CD4-positive, alpha-beta T cell treated with Interleukin-15 for 1 hour (primary cell): ENCODE measurements at regions not wholly inside any gene's neighbourhood (a gene's known extent, or its start where the extent isn't known, plus 50 kb on each side); places are given as distances from the start of the nearest gene placed in this dataset.
"Not testable (repeated sequence)": the region's sequence is repeated elsewhere in the genome, so short reads cannot be mapped to it uniquely, and the experiment has no call there.

ENCODE experiments used
- DNase-seq: peaks from one replicate; pipeline ENCODE4 v3.0.0-alpha.2; 2020

GRCh38 chr2:194591192-194591591 is 1065.8 kb upstream of the SLC39A10 start:
- no peak for DNase-seq

GRCh38 chr2:194587739-194588270 is 1069.2 kb upstream of the SLC39A10 start:
- DNase-seq: no peak

GRCh38 chr2:194567661-194568017 is 1089.4 kb upstream of the SLC39A10 start:
- no peak for DNase-seq

GRCh38 chr2:194566907-194567660 is 1089.9 kb upstream of the SLC39A10 start:
- no peak for DNase-seq

GRCh38 chr2:194564422-194564821 is 1092.6 kb upstream of the SLC39A10 start:
- DNase-seq: no peak

- DNase-seq: no peak
Measured at GRCh38 chr2:194562329-194562728, 1094.7 kb upstream of the SLC39A10 start.

- DNase-seq: no peak
Measured at GRCh38 chr2:194559964-194560363, 1097.1 kb upstream of the SLC39A10 start.

GRCh38 chr2:194559523-194559922 is 1097.5 kb upstream of the SLC39A10 start:
- no peak for DNase-seq

- no peak for DNase-seq
Measured at GRCh38 chr2:194557993-194558392, 1099.0 kb upstream of the SLC39A10 start.

GRCh38 chr2:194556629-194557028 is 1100.4 kb upstream of the SLC39A10 start:
- DNase-seq: no peak

- DNase-seq: no peak
Measured at GRCh38 chr2:194553980-194554379, 1103.0 kb upstream of the SLC39A10 start.

GRCh38 chr2:194550702-194551101 is 1106.3 kb upstream of the SLC39A10 start:
- DNase-seq: no peak

- no peak for DNase-seq
Measured at GRCh38 chr2:194549387-194549786, 1107.6 kb upstream of the SLC39A10 start.

- no peak for DNase-seq
Measured at GRCh38 chr2:194545978-194546377, 1111.0 kb upstream of the SLC39A10 start.

- no peak for DNase-seq
Measured at GRCh38 chr2:194539425-194539824, 1117.6 kb upstream of the SLC39A10 start.

- DNase-seq: no peak
Measured at GRCh38 chr2:194526121-194526520, 1130.9 kb upstream of the SLC39A10 start.

GRCh38 chr2:194514281-194514680 is 1142.7 kb upstream of the SLC39A10 start:
- no peak for DNase-seq

- DNase-seq: not testable (repeated sequence)
Measured at GRCh38 chr2:194511070-194511469, 1146.0 kb upstream of the SLC39A10 start.

- DNase-seq: not testable (repeated sequence)
Measured at GRCh38 chr2:194504876-194505275, 1152.2 kb upstream of the SLC39A10 start.

GRCh38 chr2:194495046-194495445 is 1162.0 kb upstream of the SLC39A10 start:
- no peak for DNase-seq

- DNase-seq: no peak
Measured at GRCh38 chr2:194494401-194494800, 1162.6 kb upstream of the SLC39A10 start.

- no peak for DNase-seq
Measured at GRCh38 chr2:194491409-194492115, 1165.5 kb upstream of the SLC39A10 start.

- DNase-seq: no peak
Measured at GRCh38 chr2:194486326-194486725, 1170.7 kb upstream of the SLC39A10 start.

- no peak for DNase-seq
Measured at GRCh38 chr2:194483041-194483440, 1174.0 kb upstream of the SLC39A10 start.
